WERI-Rb-1 (cell line): ENCODE measurements at regions not wholly inside any gene's neighbourhood (a gene's known extent, or its start where the extent isn't known, plus 50 kb on each side); places are given as distances from the start of the nearest gene placed in this dataset.

Experiments used
- DNase-seq: peaks from one replicate; pipeline ENCODE4 v3.0.0-alpha.2; 2020
- H3K27ac ChIP-seq: fragments of 250-450 bp; sonication (Bioruptor Pico); 2 replicates; pipeline ENCODE4 v1.5.1; 2020; ENCODE audit warnings: mild to moderate bottlenecking, moderate library complexity
- H3K27me3 ChIP-seq: fragments of 250-450 bp; sonication (Bioruptor Pico); 2 replicates; pipeline ENCODE4 v1.5.1; 2021; ENCODE audit warnings: mild to moderate bottlenecking, low read depth, moderate library complexity; ENCODE audit not compliant: insufficient read depth, severe bottlenecking
- H3K36me3 ChIP-seq: fragments of 250-450 bp; sonication (Bioruptor Pico); 2 replicates; pipeline ENCODE4 v1.5.1; 2020; ENCODE audit warnings: mild to moderate bottlenecking, moderate library complexity
- H3K4me3 ChIP-seq: 2 replicates; pipeline ENCODE4 v1.5.1; 2011; ENCODE audit warnings: low read depth, mild to moderate bottlenecking, control low read depth, low read length
- H3K9me3 ChIP-seq: fragments of 250-450 bp; sonication (Bioruptor Pico); 2 replicates; pipeline ENCODE4 v1.5.1; 2021; ENCODE audit warnings: mild to moderate bottlenecking, moderate library complexity; ENCODE audit not compliant: severe bottlenecking
- TF ChIP-seq, protein P1 (sequence below): IDR thresholded peaks from 2 replicates; pipeline ENCODE4 v1.5.1; 2011; ENCODE audit warnings: low read depth, mild to moderate bottlenecking, control low read depth, inconsistent platforms, low read length

DNA sequence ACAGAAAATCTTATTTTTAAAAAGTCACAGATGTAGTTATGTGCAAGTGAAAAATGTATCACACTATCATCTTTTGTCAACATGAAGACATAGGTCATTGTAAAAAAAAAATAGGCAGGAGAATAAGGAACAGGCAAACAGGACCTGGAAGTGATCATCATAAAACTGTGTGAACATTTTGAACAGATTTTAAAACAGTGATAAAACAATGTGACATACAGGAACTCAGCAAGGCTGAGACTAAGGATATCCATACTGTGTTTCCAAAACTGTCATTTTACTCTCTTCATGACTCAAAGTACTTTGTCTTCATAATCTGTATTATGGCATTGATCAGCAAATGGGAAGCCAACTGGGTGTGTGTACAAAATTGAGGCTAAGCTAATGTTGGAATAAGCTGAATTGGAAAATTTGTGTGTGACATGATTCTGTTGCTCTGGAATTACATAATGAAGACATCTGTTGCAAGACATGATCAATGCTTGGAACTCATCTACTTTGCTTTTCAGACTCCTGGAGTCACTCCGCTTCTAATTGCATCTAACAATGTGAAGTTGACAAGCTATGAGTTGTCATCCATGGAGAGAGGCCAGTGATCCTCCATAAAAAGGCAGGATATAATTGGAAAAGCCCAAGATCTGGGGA is 978.7 kb upstream of the NUDT12 start:
- Histone ChIP-seq H3K27me3 (no peaks in the 10 kb centered on the region), H3K4me3 (no peak overlapping the region), H3K27ac (no peak overlapping the region), H3K36me3 (no peaks in the 10 kb centered on the region), H3K9me3 (no peaks in the 10 kb centered on the region)
- DNase-seq = no peak
- TF ChIP-seq, protein P1, sequence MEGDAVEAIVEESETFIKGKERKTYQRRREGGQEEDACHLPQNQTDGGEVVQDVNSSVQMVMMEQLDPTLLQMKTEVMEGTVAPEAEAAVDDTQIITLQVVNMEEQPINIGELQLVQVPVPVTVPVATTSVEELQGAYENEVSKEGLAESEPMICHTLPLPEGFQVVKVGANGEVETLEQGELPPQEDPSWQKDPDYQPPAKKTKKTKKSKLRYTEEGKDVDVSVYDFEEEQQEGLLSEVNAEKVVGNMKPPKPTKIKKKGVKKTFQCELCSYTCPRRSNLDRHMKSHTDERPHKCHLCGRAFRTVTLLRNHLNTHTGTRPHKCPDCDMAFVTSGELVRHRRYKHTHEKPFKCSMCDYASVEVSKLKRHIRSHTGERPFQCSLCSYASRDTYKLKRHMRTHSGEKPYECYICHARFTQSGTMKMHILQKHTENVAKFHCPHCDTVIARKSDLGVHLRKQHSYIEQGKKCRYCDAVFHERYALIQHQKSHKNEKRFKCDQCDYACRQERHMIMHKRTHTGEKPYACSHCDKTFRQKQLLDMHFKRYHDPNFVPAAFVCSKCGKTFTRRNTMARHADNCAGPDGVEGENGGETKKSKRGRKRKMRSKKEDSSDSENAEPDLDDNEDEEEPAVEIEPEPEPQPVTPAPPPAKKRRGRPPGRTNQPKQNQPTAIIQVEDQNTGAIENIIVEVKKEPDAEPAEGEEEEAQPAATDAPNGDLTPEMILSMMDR = no peak

DNA sequence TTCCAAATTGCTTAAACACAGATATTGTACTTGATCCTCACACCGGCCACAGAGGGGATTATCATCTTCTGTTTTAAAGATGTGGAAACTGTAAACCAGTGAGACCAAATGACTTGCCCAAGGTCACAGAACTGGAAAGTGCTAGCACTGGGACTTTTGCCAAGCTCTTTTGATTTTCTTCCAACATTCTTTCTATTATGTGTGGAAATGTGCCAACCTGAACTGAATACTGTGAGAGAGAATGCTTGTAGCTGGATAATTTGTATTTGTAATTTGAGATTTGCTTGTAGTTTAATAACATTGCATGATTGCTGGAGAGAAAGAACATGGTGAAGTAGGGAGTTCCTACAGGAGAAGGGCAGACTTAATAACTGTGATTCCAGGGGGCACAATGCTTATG is 977.9 kb upstream of the NUDT12 start:
- no peaks in the 10 kb centered on the region for H3K27me3 ChIP-seq
- DNase-seq = no peak
- H3K36me3 ChIP-seq = no peaks in the 10 kb centered on the region
- H3K27ac ChIP-seq = no peak overlapping the region
- no peak overlapping the region for H3K4me3 ChIP-seq
- H3K9me3 ChIP-seq = no peaks in the 10 kb centered on the region
- TF ChIP-seq, protein P1 = no peak

DNA sequence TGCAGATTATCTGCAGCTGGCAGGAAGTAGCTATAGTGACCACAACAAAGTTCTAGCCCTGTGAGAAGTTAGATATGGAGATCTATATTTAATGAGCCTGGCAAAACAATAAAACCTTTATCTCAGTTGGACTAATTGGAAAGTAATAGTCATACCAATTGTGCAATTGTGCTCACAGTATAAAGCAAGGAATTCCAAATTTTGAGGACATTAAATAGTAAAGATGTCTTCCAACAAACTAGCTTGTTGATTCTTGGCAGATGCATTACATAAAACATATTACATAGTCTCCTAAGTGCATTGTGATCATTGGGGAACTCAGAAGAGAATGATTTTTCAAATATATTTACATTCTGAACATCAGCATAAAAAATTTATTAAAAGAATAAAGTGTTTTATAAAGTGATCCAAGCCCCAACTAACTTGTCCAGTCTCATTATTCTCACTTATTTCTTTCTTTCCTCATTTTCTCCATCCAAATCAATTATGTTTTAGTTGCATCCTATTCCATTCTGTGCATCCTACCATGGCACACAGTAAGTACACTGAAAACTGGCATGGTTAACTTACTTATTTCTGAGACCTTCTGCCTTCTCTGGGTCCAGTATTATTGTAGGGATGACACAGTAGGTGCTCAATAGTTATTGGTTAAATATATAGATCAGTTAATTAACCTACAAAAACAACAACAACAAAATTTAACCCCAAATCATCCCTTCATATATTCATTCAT is 977.2 kb upstream of the NUDT12 start:
- DNase-seq = no peak
- TF ChIP-seq, protein P1 = no peak
- H3K36me3 ChIP-seq = no peaks in the 10 kb centered on the region
- no peak overlapping the region for H3K4me3 ChIP-seq
- H3K9me3 ChIP-seq = no peaks in the 10 kb centered on the region
- H3K27me3 ChIP-seq = no peaks in the 10 kb centered on the region
- no peak overlapping the region for H3K27ac ChIP-seq

DNA sequence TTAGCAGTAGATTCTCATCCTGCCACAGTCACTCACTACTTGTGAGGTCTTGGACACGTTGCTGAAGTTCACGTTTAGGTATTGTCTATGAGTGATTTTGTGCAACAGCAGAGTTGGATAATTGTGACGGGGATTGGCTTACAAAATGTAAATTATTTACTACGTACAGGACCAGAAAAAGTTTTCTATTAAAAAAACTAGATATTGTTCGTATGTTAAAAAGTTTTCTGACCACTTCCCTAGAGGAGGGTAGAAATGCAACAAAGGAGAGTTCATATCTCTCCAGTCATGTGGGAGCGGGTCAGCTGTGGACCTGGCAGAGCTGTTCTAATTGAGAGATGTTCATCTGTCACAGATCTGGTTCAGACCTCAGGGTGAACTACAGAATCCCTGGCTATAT is 976.1 kb upstream of the NUDT12 start:
- no peak for DNase-seq
- Histone ChIP-seq H3K4me3 (no peak overlapping the region), H3K27me3 (no peaks in the 10 kb centered on the region), H3K27ac (no peak overlapping the region), H3K36me3 (no peaks in the 10 kb centered on the region), H3K9me3 (no peaks in the 10 kb centered on the region)
- TF ChIP-seq, protein P1 = no peak

DNA sequence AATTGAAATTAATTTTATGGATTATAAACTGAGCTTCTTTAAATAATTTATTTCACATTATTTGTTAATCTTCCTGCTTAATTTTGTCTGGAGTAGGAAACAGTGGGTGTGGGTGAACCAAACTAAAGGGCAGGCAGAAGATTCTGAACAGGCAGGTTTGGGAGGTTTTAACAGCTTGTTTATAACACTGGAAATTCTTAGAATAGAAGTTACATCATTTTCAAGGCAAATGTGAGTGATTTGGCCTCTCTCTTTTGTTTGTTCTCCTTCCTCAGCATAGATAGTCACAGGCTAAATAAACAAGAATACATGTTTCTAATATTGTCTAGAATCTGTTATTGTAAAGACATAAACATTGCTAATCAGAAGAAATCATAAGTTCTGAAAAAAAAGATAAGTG is 970.9 kb upstream of the NUDT12 start:
- H3K27me3 ChIP-seq = no peaks in the 10 kb centered on the region
- no peaks in the 10 kb centered on the region for H3K36me3 ChIP-seq
- DNase-seq = no peak
- TF ChIP-seq, protein P1 = no peak
- no peak overlapping the region for H3K27ac ChIP-seq
- H3K4me3 ChIP-seq = no peak overlapping the region
- H3K9me3 ChIP-seq = no peaks in the 10 kb centered on the region
